Hepatocyte (in vitro differentiated cells): ENCODE measurements at regions not wholly inside any gene's neighbourhood (a gene's known extent, or its start where the extent isn't known, plus 50 kb on each side); places are given as distances from the start of the nearest gene placed in this dataset.

Experiments used
- EZH2 ChIP-seq: fragments of 200-600 bp; sonication (generic); IDR thresholded peaks from 2 replicates; pipeline ENCODE4 v1.6.1; 2016; ENCODE audit warnings: antibody characterized with exemption, mild to moderate bottlenecking, borderline replicate concordance
- EZH2phosphoT487 ChIP-seq: fragments of 200-600 bp; sonication (generic); IDR thresholded peaks from one replicate; pipeline ENCODE4 v1.6.1; 2018; ENCODE audit warnings: antibody characterized with exemption, mild to moderate bottlenecking, low read depth, moderate library complexity; ENCODE audit not compliant: unreplicated experiment, severe bottlenecking
- TF ChIP-seq, protein P1 (sequence below): fragments of 200-600 bp; sonication (generic); IDR thresholded peaks from 2 replicates; pipeline ENCODE4 v1.5.1; 2016; ENCODE audit warnings: antibody characterized with exemption, mild to moderate bottlenecking; ENCODE audit not compliant: poor library complexity

- TF ChIP-seq, protein P1, sequence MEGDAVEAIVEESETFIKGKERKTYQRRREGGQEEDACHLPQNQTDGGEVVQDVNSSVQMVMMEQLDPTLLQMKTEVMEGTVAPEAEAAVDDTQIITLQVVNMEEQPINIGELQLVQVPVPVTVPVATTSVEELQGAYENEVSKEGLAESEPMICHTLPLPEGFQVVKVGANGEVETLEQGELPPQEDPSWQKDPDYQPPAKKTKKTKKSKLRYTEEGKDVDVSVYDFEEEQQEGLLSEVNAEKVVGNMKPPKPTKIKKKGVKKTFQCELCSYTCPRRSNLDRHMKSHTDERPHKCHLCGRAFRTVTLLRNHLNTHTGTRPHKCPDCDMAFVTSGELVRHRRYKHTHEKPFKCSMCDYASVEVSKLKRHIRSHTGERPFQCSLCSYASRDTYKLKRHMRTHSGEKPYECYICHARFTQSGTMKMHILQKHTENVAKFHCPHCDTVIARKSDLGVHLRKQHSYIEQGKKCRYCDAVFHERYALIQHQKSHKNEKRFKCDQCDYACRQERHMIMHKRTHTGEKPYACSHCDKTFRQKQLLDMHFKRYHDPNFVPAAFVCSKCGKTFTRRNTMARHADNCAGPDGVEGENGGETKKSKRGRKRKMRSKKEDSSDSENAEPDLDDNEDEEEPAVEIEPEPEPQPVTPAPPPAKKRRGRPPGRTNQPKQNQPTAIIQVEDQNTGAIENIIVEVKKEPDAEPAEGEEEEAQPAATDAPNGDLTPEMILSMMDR, result no peak
- no peak for TF ChIP-seq EZH2
- TF ChIP-seq EZH2phosphoT487, result no peak
Observed at GRCh38 chr13:57409656-57410055, 221.9 kb upstream of the PCDH17 start.
